HL-60 (cell line): ENCODE measurements at regions not wholly inside any gene's neighbourhood (a gene's known extent, or its start where the extent isn't known, plus 50 kb on each side); places are given as distances from the start of the nearest gene placed in this dataset.

Experiments used
- DNase-seq, 2 experiments: peaks; one replicate each; pipeline ENCODE4 v3.0.0-alpha.2; 2010 to 2020; ENCODE audit warnings: low read depth in 1 of 2, low spot score in 1 of 2
- H3K27ac ChIP-seq: fragments of 250-450 bp; sonication (Bioruptor Pico); replicated peaks from 2 replicates; pipeline ENCODE4 v1.5.1; 2020; ENCODE audit warnings: mild to moderate bottlenecking, moderate library complexity
- H3K27me3 ChIP-seq: fragments of 250-450 bp; sonication (Bioruptor Pico); 2 replicates; pipeline ENCODE4 v1.5.1; 2021; ENCODE audit warnings: mild to moderate bottlenecking, moderate library complexity; ENCODE audit not compliant: insufficient read depth, poor library complexity, severe bottlenecking
- H3K4me3 ChIP-seq: replicated peaks from 2 replicates; pipeline ENCODE4 v1.5.1; 2011; ENCODE audit warnings: mild to moderate bottlenecking, control low read depth, low read length; ENCODE audit not compliant: insufficient read depth
- GABPA ChIP-seq: IDR thresholded peaks from 2 replicates; pipeline ENCODE4 v1.6.1; 2012; ENCODE audit warnings: low read depth
- POLR2AphosphoS5 ChIP-seq: IDR thresholded peaks from 2 replicates; pipeline ENCODE4 v1.6.1; 2012; ENCODE audit warnings: low read depth
- SPI1 ChIP-seq: IDR thresholded peaks from 2 replicates; pipeline ENCODE4 v1.6.1; 2012; ENCODE audit warnings: low read depth, mild to moderate bottlenecking, borderline replicate concordance
- TF ChIP-seq, protein P1 (sequence below): IDR thresholded peaks from 2 replicates; pipeline ENCODE4 v1.6.1; 2012; ENCODE audit warnings: low read depth; ENCODE audit not compliant: insufficient replicate concordance
- TF ChIP-seq, protein P2 (sequence below): IDR thresholded peaks from one replicate; pipeline ENCODE4 v1.5.1; 2011; ENCODE audit warnings: low read length, control low read depth, inconsistent platforms; ENCODE audit not compliant: insufficient read depth

DNA sequence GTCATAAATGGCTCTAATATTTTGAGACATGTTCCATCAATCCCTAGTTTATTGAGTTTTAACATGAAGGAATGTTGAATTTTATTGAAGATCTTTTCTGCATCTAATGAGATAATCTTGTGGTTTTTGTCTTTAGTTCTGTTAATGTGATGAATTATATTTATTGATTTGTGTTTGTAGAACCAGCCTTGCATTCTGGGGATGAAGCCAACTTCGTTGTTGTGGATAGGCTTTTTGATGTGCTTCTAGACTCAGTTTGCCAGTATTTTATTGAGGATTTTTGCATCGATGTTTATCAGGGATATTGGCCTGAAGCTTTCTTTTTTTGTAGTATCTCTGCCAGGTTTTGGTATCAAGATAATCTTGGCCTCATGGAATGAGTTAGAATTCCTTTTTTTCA, 72.0 kb upstream of the CD96 start:
- TF ChIP-seq, protein P1, sequence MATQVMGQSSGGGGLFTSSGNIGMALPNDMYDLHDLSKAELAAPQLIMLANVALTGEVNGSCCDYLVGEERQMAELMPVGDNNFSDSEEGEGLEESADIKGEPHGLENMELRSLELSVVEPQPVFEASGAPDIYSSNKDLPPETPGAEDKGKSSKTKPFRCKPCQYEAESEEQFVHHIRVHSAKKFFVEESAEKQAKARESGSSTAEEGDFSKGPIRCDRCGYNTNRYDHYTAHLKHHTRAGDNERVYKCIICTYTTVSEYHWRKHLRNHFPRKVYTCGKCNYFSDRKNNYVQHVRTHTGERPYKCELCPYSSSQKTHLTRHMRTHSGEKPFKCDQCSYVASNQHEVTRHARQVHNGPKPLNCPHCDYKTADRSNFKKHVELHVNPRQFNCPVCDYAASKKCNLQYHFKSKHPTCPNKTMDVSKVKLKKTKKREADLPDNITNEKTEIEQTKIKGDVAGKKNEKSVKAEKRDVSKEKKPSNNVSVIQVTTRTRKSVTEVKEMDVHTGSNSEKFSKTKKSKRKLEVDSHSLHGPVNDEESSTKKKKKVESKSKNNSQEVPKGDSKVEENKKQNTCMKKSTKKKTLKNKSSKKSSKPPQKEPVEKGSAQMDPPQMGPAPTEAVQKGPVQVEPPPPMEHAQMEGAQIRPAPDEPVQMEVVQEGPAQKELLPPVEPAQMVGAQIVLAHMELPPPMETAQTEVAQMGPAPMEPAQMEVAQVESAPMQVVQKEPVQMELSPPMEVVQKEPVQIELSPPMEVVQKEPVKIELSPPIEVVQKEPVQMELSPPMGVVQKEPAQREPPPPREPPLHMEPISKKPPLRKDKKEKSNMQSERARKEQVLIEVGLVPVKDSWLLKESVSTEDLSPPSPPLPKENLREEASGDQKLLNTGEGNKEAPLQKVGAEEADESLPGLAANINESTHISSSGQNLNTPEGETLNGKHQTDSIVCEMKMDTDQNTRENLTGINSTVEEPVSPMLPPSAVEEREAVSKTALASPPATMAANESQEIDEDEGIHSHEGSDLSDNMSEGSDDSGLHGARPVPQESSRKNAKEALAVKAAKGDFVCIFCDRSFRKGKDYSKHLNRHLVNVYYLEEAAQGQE, result no peak
- TF ChIP-seq GABPA, result no peak
- no peak for TF ChIP-seq SPI1
- no peak for TF ChIP-seq POLR2AphosphoS5
- TF ChIP-seq, protein P2, sequence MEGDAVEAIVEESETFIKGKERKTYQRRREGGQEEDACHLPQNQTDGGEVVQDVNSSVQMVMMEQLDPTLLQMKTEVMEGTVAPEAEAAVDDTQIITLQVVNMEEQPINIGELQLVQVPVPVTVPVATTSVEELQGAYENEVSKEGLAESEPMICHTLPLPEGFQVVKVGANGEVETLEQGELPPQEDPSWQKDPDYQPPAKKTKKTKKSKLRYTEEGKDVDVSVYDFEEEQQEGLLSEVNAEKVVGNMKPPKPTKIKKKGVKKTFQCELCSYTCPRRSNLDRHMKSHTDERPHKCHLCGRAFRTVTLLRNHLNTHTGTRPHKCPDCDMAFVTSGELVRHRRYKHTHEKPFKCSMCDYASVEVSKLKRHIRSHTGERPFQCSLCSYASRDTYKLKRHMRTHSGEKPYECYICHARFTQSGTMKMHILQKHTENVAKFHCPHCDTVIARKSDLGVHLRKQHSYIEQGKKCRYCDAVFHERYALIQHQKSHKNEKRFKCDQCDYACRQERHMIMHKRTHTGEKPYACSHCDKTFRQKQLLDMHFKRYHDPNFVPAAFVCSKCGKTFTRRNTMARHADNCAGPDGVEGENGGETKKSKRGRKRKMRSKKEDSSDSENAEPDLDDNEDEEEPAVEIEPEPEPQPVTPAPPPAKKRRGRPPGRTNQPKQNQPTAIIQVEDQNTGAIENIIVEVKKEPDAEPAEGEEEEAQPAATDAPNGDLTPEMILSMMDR, result no peak
- no peaks in the 10 kb centered on the region for H3K27me3 ChIP-seq
- no peak overlapping the region for H3K4me3 ChIP-seq
- H3K27ac ChIP-seq, result no peak overlapping the region
- no peak for DNase-seq

DNA sequence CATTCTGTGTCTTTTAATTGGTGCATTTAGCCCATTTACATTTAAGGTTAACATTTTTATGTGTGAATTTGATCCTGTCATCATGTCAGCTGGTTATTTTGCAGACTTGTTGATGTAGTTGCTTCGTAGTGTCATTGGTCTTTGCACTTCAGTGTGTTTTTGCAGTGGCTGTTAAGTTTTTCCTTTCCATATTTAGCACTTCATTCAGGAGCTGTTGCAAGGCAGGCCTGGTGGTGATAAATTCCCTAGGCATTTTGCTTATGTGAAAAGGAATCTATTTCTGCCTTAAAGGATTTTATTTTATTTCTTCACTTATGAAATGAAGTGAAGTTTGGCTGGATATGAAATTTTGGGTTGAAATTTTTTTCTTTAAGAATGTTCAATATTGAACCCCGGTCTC, 70.2 kb upstream of the CD96 start:
- Histone ChIP-seq H3K4me3 (no peak overlapping the region), H3K27me3 (no peaks in the 10 kb centered on the region), H3K27ac (no peak overlapping the region)
- TF ChIP-seq GABPA (no peak), SPI1 (no peak), POLR2AphosphoS5 (no peak)
- TF ChIP-seq, protein P1, result no peak
- TF ChIP-seq, protein P2, result no peak
- DNase-seq, result no peak

DNA sequence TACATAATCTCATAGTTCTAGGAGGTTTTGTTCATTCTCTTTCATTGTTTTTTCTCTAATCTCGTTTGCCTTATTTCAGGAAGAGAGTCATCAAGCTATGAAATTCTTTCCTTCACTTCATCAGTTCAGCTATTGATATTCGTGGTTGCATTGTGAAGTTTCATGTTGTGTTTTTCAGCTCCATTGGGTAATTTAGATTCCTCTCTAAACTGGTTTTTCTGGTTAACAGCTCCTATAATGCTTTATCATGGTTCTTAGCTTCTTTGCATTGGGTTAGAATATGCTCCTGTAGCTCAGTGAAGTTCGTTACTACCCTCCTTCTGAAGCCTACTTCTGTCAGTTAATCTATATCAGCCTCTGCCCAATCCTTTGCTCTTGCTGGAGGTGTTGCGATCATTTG, 69.4 kb upstream of the CD96 start:
- Histone ChIP-seq H3K27ac (no peak overlapping the region), H3K4me3 (no peak overlapping the region), H3K27me3 (no peaks in the 10 kb centered on the region)
- no peak for DNase-seq
- TF ChIP-seq SPI1 (no peak), POLR2AphosphoS5 (no peak), GABPA (no peak)
- TF ChIP-seq, protein P2, result no peak
- TF ChIP-seq, protein P1, result no peak
